Forelimb muscle (tissue), 1 donor: ENCODE measurements at regions not wholly inside any gene's neighbourhood (a gene's known extent, or its start where the extent isn't known, plus 50 kb on each side); places are given as distances from the start of the nearest gene placed in this dataset.
"Not testable (repeated sequence)": the region's sequence is repeated elsewhere in the genome, so short reads cannot be mapped to it uniquely, and the experiment has no call there.

ENCODE experiments used
- DNase-seq: peaks from one replicate; pipeline ENCODE4 v3.0.0-alpha.2; 2013; ENCODE audit warnings: low read depth

DNA sequence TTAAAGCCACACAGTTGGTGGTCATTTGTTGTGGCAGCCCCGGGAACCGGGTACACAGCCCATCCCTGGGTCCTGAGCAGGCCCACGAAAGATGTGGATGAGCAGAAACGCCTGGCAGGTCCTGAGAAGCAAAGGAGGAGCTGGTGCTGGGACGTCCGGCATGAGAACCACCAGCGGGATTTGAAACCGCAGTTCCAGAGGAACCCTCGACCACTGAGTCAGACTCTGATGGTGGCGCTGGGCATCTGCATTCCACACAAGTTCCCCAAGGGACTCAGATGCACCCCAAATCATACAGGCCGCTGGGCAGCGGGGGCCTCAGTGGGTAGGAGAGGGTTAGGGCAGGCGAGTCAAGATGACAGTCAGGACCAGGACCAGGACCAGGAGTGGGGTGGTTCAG, 363.0 kb downstream of the SHANK2 start:
- DNase-seq: no peak

DNA sequence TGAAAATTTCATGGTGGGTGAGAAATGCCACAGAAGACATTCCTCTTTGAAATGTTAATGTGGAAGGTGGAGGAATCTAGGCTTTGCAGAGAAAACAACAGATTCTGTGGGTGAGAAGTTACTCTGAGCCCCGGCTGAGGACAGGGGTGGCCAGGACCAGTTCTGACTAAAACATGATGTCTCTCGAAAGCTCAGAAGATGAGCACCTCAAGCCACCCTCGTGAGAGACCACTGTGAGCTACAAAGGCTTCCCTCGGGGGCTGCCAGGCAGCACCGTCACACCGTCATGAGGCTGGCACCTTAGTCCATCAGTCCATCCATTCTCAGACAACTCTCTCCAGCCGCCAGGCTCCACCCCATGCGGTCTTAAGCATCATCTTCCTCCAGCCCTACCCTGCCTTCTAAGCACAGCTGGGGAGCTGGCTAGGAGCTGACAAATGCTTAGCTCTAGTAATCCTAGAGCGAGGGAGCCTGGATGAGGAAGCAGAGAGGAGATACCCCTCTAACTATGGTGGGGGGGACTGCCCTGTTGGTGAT, 360.5 kb downstream of the SHANK2 start:
- DNase-seq: no peak

DNA sequence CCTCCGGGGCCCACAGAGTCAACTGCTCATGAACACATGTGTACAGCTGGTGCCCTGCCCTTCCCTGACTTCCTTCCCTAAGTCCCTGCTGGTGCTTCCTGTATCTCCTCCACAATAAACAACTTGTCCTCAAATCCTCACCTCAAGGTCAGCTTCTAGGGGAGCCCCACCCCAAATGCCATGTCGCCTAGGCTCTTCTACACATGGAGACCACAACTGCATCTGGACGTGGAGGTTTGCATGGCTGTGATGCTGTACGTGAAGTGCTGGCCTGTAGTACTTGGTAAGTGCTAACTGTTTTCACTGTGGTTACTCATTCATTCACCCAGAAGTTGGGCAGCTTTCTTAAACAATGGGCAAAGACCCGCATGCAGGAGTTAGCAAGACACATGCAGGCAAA, 359.5 kb downstream of the SHANK2 start:
- no peak for DNase-seq

DNA sequence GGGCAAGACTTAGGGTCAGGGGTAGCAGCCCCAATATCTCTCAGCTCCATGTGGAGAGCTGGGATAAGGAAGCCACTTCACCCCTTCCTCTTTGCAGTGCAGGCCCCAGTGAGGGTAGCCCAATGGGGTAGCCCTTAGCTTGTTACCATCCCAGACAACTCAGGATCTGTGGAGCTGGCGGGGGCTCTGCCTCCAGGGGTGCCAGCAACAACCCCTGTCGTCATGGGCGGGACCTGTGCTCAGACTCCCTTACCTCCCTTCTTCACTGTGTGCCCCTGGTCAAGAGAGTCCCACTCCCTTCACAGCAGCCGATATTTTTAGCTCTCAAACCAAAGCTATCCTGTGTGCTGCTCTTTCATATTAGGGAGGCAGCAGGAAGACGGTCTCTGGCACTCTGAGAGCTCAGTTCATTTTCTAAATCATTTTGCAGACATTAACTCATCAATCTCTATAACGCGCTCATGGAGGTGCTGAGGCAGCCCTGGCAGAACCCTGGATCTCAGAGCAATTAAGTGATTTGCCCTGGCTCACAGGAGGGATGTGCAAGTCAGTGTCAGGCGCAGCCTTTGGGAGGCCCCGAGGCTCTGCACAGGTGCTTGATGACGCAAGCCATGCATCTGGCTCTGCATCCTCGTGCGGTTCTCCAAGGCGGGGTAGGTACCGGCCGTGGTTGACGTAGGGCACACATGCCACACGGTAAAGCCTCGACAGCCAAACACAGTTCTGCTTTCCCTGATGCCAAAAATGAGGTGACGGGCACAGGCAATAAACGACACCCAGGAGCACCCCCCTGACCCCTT, 357.6 kb downstream of the SHANK2 start:
- no peak for DNase-seq

DNA sequence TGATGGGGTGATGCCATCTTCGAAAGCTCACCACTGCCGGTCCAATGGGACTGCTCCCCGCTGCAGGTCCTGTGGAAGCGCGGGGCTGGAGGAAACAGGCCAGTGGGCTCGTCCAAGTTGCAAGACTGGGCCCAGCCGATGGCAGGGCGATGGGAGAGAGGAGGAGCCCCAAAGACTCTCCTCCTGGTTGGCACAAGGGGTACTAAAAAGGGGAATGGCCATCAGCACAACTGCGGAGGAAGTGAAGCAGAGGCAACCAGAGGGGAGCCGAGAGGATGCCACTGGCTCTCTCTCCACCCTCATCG, 357.1 kb downstream of the SHANK2 start:
- DNase-seq: no peak

DNA sequence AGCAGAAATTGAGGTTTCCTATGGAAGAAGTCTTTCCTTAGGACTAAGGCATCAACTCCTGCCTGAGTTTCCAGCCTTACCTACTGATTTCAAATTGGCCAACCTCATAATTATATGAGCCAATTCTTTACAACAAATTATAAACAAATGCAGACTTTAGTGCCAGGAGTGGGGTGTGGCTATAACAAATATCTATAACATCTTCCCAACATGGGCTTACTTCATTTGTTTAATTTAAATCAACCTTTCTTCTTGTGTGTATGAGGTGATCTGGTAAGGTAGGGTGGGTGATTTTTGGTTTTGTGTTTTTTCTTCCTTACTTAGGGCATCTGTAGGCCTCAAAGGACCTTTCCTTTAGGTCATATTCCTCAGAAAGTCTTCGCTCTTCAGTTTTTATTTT, 354.9 kb downstream of the SHANK2 start:
- no peak for DNase-seq

DNA sequence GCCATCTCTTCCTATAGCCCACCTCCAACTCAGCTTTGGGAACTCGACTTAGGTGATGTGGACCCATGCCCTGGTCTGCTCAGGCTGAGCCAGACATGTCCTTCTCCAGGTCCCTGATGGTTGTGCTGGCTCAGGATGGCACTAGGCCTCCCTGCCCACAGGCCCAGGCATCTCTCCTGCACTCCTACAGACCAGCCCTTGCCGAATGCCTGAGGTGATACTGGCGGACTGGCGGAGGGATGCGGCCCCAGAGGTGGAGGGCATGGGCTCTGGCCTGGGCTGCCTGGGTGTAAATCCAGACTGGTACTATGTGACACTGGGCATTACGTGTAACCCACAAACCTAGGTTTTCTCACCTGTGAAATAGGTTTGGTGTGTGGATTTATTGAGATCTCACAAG, 352.8 kb downstream of the SHANK2 start:
- no peak for DNase-seq

DNA sequence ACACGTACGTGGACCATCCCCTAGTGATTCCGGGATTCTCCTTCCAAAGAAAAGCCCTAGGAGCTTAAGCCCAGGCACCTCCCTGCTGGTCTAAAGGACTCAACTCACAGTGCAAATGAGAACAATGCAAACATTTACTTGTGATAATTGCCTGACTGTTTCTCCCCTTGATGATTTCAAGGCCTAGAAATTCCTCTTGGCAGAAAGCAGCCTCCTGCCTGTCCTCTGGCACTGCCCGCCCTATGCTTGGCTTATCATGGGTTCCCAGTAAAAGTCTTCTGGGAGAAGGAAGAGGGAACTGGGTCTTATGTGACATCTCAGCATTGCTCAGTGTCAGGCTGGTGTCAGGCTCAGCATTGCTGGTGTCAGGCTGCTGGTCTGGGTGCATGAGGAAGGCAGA, 351.8 kb downstream of the SHANK2 start:
- no peak for DNase-seq

DNA sequence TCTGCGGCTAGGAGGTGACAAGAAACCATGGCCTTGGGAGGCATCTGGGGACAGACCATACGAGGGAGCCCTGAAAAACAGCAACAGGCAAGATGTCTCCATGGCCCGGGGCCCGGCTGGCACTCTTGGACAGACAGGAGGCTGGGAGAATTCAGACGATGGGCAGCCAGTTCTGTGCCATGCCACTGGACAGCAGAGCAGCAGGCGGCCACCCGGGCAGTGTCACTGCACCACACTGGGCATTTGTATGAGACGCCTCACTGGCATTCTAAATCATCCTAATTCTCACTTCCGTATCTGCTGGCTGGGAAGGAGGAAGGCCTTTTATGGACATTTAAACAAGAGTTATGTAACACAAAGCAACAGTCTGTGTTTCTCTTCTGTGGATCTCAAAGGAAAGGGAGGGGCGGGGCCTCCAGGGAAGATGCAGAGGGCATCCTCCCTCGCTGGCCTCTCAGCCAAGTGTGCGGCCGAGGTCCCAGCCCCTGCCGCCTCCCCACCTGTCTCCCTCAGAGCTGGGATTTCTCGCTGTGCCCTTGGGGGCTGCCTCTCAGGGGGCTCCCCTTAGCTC, 350.3 kb downstream of the SHANK2 start:
- no peak for DNase-seq

DNA sequence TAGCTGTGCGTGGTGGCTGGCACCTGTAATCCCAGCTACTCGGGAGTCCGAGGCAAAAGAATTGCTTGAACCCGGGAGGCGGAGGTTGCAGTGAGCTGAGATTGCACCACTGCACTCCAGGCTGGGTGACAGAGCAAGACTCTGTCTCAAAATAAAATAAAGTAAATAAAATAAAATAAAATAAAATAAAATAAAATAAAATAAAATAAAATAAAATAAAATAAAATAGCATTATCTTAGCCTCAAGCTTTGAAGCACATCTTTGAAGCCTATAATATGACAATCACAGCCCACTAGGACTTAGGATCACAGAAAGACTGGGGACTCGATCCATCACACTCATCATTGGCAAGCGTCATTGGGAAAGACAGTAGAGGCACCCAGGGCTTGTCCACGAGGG, 349.1 kb downstream of the SHANK2 start:
- not testable (repeated sequence) for DNase-seq

DNA sequence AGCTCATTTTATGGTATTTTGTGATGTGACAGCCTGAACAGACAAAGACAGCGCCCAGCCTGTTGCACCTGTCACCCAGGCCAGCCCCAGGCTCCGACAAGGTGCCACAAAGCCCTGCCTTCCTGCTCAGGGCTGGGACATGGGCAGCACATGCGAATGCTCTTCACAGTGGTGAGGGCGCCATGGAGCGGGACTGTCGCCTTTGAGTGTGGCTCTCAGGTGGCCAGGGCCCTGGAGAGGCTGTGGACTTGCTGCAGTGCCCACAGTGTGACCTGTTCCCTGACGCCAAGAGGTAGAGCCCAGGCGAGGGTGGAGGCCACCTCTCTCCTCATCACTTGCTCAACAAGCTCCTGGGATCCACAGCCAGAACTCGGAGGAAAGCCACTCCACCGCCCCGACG, 346.3 kb downstream of the SHANK2 start:
- no peak for DNase-seq

DNA sequence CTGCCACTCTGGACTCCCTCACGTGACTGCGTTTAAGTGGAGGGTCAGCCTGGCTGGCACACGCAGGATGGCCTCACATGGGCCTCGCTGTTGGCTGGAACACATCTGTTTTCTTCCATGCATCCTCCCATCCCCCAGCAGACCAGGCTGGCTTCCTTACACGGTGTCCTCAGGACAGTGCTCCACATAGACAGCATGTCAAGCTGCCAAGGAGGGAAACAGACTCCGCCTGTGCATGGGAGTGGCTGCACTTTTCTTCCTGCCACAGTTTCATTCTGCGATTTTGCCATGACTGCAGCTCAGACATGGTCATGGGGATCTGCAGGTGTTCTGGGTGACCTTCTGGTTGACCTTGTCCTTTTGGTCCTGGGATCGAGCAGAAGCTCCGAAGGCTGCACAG, 344.2 kb downstream of the SHANK2 start:
- DNase-seq: no peak

DNA sequence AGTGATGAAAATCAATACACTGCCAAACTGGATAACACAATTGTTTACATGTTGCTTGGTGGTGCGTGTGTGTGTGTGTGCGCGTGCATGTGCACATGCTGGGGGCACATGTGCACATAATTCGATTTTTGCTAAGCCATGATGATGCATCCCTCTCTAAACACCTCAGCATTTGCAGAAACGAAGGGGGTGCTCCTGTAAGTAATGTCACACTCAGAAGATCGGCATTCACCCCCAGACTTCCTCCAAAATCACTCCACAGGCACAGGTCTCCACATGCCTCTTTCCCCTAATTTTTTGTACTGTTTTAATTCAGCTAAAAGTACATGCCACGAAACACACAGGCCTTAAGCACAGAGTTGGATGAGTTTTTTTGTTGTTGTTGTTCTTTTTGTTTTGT, 341.5 kb downstream of the SHANK2 start:
- no peak for DNase-seq

DNA sequence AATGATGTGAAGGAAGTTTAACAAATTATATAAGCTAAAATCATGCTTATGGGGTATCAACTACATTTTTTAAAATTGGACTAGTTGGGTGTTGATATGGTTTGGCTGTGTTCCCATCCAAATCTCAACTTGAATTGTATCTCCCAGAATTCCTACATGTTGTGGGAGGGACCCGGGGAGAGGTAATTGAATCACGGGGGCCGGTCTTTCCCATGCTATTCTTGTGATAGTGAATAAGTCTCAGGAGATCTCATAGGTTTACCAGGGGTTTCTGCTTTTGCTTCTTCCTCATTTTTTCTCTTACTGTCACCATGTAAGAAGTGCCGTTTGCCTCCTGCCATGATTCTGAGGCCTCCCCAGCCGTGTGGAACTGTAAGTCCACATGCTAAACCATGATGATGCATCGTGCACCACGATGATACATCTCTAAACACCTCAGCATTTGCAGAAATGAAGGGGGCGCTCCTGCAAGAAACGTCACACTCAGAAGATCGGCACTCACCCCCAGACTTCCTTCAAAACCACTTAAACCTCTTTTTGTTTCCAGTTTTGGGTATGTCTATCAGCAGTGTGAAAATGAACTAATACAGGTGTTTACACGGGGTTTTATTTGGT, 340.0 kb downstream of the SHANK2 start:
- no peak for DNase-seq

DNA sequence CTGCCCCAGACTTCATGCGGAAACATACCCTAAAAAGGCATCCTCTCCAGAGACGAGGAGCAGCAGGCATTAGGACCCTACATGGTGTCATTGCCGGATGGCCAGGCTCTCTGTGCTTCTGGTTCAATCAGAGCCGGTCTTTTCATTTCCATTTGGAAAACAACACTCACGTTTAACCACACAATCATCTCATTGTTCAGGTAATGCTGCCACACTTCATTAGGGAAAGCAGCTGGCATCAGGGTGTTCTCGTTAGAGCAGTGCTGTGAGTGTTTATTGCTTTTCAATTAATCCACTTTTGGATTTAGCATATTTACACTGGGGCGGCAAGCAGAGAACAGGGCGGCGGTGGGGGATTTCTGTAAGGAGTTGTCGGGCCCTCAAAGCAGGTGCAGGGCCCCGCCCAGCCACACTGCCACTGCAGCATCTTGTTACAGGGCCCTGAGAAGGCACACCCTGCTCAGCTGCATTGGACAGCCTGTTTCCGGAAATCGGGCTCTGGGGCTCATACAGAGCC, 338.6 kb downstream of the SHANK2 start:
- no peak for DNase-seq

DNA sequence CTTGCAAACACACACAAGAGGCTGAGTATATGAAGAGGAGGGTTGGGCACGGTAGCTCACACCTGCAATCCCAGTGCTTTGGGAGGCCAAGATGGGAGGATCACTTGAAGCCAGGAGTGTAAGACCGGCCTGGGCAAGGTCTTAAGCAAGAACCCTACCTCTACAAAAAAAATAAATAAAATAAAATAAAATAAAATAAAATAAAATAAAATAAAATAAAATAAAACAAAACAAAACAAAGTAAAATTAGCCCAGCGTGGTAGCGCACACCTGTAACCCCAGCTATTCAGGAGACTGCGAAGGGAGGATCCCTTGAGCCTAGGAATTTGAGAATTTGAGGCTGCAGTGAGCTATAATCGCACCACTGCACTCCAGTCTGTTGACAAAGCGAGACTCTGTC, 337.9 kb downstream of the SHANK2 start:
- DNase-seq: no peak

DNA sequence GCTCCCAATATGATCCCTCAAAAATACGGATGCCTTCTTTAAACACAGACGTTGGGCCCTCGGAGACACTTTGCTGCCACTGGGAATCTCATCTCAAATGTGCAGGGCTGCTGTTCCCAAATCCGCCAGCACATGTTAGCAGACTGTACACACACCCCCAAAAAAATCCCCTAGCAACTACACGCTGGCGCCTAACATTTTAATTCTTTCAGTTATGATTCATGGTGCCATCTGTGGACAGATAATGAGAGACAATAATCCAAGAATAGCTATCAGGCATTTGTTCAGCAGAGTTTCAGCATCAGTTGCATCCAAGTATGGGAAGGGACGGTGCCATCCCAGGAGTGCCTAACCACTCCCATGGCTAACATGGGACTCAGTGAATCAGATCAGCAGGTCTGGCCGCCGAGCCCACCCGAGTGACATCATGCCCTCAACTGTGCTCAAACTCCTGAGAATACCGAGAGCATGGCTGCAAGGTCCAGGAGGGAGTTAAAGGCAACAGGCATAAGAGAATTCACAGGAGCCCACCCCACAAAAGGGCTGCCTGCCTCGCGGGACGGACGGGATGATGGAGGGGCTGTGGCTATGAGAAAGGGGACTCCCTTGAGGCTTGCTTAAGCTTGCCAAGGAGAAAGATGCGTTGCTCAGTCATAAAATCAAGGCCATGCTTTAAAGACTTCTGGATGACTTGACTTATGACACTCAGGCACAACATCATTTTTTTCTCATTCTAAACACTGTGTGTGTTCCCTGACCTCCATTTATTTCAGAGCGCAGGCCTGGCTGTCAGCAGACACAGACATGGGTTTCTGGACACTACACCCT, 337.0 kb downstream of the SHANK2 start:
- DNase-seq: no peak

DNA sequence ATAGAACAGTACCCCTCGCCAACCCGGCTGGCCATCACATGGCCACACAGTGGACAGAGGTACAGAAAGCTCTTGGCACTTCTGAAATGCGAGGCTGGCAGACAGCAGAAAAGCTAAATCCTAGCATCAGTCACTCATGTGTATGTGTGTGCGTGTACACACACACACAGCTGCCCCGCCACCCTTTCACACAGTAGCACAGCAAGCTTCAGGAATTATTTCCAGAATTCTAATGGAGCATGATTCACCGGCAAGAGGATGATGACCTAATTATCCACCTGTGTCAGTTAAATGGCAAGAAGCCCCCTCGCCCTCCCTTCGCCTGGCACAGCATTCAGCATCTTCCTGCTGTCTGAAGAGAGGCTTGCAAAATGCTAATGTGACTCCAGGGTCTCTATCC, 336.0 kb downstream of the SHANK2 start:
- no peak for DNase-seq

DNA sequence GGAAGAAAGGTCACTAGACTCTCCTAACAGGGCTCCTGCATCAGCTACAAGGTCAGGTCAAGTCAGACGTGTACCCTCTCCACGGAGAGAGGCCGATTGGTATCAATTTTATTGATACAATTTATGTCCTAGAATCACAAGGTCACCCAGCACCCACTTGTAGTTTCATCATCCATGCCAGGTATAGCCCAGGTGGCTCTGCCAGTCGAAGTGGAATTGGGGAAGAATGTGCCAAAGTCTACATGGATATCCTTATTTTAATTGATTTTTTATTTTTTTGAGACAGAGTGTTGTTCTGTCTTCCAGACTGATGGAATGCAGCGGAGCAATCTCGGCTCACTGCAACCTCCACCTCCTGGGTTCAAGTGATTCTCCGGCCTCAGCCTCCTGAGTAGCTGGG, 334.1 kb downstream of the SHANK2 start:
- no peak for DNase-seq

DNA sequence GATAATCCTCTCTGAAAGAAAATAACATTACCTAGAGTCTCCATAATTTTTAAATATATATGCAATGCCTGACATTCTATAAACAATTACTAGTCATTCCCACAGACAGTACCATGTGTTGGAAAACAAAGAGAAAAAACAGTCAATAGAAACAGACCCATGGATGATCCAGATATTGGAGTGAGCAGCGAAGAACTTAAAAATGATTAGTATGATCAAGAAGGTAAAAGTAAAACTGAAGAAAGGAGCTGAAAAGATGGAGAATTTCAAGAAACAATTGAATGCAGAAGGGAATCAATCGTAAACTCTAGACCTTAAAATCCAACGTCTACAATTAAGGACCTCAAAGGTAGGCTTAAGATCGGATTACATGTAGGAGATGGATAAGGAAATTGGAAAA, 330.6 kb downstream of the SHANK2 start:
- DNase-seq: no peak

DNA sequence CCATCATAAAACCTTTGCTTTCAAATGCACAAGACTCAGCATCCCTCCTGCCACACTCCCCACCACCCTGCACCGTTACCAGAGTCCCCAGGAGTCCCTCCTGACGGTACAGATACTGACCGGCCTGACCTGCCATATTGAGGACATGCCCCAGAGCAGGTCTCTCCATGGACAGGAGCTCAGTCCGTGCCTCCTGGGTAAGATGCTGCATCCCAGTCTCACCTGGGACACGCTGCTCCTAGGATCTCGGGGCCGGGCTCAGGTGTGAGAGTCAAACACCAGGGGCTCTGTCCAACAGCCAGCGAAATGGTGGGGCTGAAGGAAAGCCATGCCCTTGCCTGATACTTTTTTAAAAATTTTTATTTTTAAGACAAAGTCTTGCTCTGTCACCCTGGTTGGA, 328.3 kb downstream of the SHANK2 start:
- DNase-seq: no peak

DNA sequence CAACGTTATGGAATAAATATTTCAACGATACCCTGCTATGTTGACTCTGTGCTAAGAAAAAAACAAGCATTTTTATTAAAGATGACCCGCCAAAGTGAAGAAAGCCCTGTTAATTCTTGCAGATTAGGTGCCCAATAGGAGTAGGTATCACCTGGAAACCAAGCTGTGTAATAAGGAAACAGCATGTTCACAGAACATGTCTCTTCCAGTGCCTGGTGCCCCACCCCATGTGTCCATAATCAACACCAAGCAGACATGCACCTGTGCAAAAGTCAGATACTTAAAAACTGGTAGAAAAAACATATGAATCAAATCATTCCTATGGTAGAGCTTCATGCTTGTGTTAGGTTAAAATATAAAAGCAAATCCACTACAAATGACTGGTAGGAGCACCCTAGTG, 327.1 kb downstream of the SHANK2 start:
- no peak for DNase-seq
